ENCODE measurements at regions not wholly inside any gene's neighbourhood (a gene's known extent, or its start where the extent isn't known, plus 50 kb on each side); places are given as distances from the start of the nearest gene placed in this dataset.

DNA sequence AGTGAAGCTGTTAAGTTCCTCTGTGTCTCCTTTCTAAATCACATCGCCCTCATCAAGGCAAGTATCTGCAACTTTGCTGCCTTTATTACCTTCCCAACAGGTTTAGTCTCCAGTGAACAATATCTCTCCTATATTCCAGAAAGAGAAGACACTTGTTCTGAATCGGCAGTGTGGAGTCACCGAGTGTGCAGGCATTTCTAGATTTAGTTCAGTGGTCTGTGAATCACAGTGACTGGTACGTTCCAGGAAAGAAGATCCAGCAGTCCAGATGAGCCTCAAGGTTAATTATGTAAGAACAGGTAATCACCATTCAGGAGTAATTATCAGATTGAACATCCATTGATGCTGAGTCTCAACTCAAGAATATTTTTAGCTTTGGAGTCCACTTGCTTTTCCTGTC, 497.0 kb downstream of the FOXO1 start:
- TF ChIP-seq, protein P1, sequence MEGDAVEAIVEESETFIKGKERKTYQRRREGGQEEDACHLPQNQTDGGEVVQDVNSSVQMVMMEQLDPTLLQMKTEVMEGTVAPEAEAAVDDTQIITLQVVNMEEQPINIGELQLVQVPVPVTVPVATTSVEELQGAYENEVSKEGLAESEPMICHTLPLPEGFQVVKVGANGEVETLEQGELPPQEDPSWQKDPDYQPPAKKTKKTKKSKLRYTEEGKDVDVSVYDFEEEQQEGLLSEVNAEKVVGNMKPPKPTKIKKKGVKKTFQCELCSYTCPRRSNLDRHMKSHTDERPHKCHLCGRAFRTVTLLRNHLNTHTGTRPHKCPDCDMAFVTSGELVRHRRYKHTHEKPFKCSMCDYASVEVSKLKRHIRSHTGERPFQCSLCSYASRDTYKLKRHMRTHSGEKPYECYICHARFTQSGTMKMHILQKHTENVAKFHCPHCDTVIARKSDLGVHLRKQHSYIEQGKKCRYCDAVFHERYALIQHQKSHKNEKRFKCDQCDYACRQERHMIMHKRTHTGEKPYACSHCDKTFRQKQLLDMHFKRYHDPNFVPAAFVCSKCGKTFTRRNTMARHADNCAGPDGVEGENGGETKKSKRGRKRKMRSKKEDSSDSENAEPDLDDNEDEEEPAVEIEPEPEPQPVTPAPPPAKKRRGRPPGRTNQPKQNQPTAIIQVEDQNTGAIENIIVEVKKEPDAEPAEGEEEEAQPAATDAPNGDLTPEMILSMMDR (conservative IDR thresholded peaks at IDR 0.05), result no peak
- no peak for TF ChIP-seq ZFX (IDR thresholded peaks at IDR 0.05)

Measured in C4-2B (cell line).